AG04450 (cell line): ENCODE measurements at regions not wholly inside any gene's neighbourhood (a gene's known extent, or its start where the extent isn't known, plus 50 kb on each side); places are given as distances from the start of the nearest gene placed in this dataset.

Source experiments
- CTCF ChIA-PET: fragments of 300-600, 350-600 bp; formaldehyde crosslinking; extraction: SDS; loops from one replicate; lab custom pipeline; 2022; ENCODE audit warnings: antibody characterized with exemption, inconsistent platforms; lab: Charles Lee
- POLR2A ChIA-PET: fragments of 350-600 bp; formaldehyde crosslinking; extraction: SDS; loops from one replicate; lab custom pipeline; 2021; ENCODE audit warnings: antibody characterized with exemption, inconsistent platforms; lab: Yijun Ruan, JAX
- DNase-seq: peaks from one replicate; pipeline ENCODE4 v3.0.0-alpha.2; 2011; ENCODE audit warnings: low read depth, low spot score
- H3K27ac ChIP-seq: one replicate; pipeline ENCODE4 v1.5.1; 2012; ENCODE audit warnings: low read depth, low read length, control low read depth
- H3K27me3 ChIP-seq: one replicate; pipeline ENCODE4 v1.6.0; 2012; ENCODE audit warnings: low read length; ENCODE audit not compliant: control insufficient read depth, insufficient read depth
- H3K4me3 ChIP-seq: 2 replicates; pipeline ENCODE4 v1.5.1; 2011; ENCODE audit warnings: mild to moderate bottlenecking, low read depth, low read length, control low read depth
- H3K9me3 ChIP-seq: 2 replicates; pipeline ENCODE4 v1.5.1; 2012; ENCODE audit warnings: low read length; ENCODE audit not compliant: control insufficient read depth, insufficient read depth
- CTCF ChIP-seq: IDR thresholded peaks from 2 replicates; pipeline ENCODE4 v1.5.1; 2011; ENCODE audit warnings: low read depth, low read length, control low read depth, inconsistent platforms

- Histone ChIP-seq H3K27me3 (no peaks in the 10 kb centered on the region), H3K9me3 (no peaks in the 10 kb centered on the region), H3K4me3 (no peak overlapping the region), H3K27ac (no peak overlapping the region)
- DNase-seq = no peak
- CTCF ChIA-PET = no interaction called here
- POLR2A ChIA-PET = no interaction called here
- TF ChIP-seq CTCF = no peak
Measured at GRCh38 chr9:100686420-100686819, 108.5 kb downstream of the CAVIN4 start.

- H3K9me3 ChIP-seq = no peaks in the 10 kb centered on the region
- no peak for DNase-seq
- no peak overlapping the region for H3K4me3 ChIP-seq
- ChIA-PET CTCF (no interaction called here), POLR2A (no interaction called here)
- no peak overlapping the region for H3K27ac ChIP-seq
- H3K27me3 ChIP-seq = no peaks in the 10 kb centered on the region
- TF ChIP-seq CTCF = no peak
Measured at GRCh38 chr9:100689635-100690034, 111.8 kb downstream of the CAVIN4 start.

GRCh38 chr9:100690438-100690837 is 112.6 kb downstream of the CAVIN4 start:
- CTCF ChIA-PET = no interaction called here
- Histone ChIP-seq H3K9me3 (no peaks in the 10 kb centered on the region), H3K27ac (no peak overlapping the region), H3K4me3 (no peak overlapping the region), H3K27me3 (no peaks in the 10 kb centered on the region)
- TF ChIP-seq CTCF = no peak
- POLR2A ChIA-PET = no interaction called here
- no peak for DNase-seq

- Histone ChIP-seq H3K9me3 (no peaks in the 10 kb centered on the region), H3K27me3 (no peaks in the 10 kb centered on the region), H3K27ac (no peak overlapping the region), H3K4me3 (no peak overlapping the region)
- DNase-seq = no peak
- no peak for TF ChIP-seq CTCF
- ChIA-PET CTCF (interaction anchor here (1.0 kb wide), 1 partner anchor 17 kb away, joined by 3 read pairs; no protein-coding TSS in a partner anchor), POLR2A (no interaction called here)
Measured at GRCh38 chr9:100697339-100697738, 119.5 kb downstream of the CAVIN4 start.

- DNase-seq = no peak
- no peak overlapping the region for H3K4me3 ChIP-seq
- no peak overlapping the region for H3K27ac ChIP-seq
- ChIA-PET CTCF (no interaction called here), POLR2A (no interaction called here)
- no peaks in the 10 kb centered on the region for H3K9me3 ChIP-seq
- TF ChIP-seq CTCF = no peak
- no peaks in the 10 kb centered on the region for H3K27me3 ChIP-seq
Measured at GRCh38 chr9:100698945-100699344, 121.1 kb downstream of the CAVIN4 start.
